Astrocyte (in vitro differentiated cells and primary cell): ENCODE measurements at regions not wholly inside any gene's neighbourhood (a gene's known extent, or its start where the extent isn't known, plus 50 kb on each side); places are given as distances from the start of the nearest gene placed in this dataset.

Experiments used
- DNase-seq: peaks from one replicate; pipeline ENCODE4 v3.0.0-alpha.2; 2010; ENCODE audit warnings: low read depth
- FAIRE-seq: peaks from 2 replicates; lab custom pipeline; 2011; peaks lifted over from hg19 to GRCh38; lab: Jason Lieb, UNC
- H2AFZ ChIP-seq: 2 replicates; pipeline ENCODE4 v1.6.0; 2012; ENCODE audit warnings: low read depth, low read length, inconsistent platforms
- H3K27ac ChIP-seq: 2 replicates; pipeline ENCODE4 v1.5.1; 2011; ENCODE audit warnings: low read depth, low read length, inconsistent platforms
- H3K27me3 ChIP-seq: 2 replicates; pipeline ENCODE4 v1.6.0; 2011; ENCODE audit warnings: low read length, inconsistent platforms; ENCODE audit not compliant: insufficient read depth
- H3K36me3 ChIP-seq: 2 replicates; pipeline ENCODE4 v1.5.1; 2011; ENCODE audit warnings: low read length, inconsistent platforms; ENCODE audit not compliant: insufficient read depth
- H3K4me1 ChIP-seq: 2 replicates; pipeline ENCODE4 v1.5.1; 2011; ENCODE audit warnings: low read length, inconsistent platforms; ENCODE audit not compliant: insufficient read depth
- H3K4me2 ChIP-seq: 2 replicates; pipeline ENCODE4 v1.6.0; 2012; ENCODE audit warnings: low read length, inconsistent platforms
- H3K4me3 ChIP-seq: 2 replicates; pipeline ENCODE4 v1.5.1; 2011; ENCODE audit warnings: low read depth, mild to moderate bottlenecking, low read length, inconsistent platforms; ENCODE audit not compliant: insufficient read depth
- H3K79me2 ChIP-seq: 2 replicates; pipeline ENCODE4 v1.6.0; 2012; ENCODE audit warnings: mild to moderate bottlenecking, low read length, inconsistent platforms; ENCODE audit not compliant: insufficient read depth
- H3K9ac ChIP-seq: 2 replicates; pipeline ENCODE4 v1.6.0; 2012; ENCODE audit warnings: mild to moderate bottlenecking, low read length, inconsistent platforms
- H3K9me3 ChIP-seq: 2 replicates; pipeline ENCODE4 v1.5.1; 2012; ENCODE audit warnings: low read depth, mild to moderate bottlenecking, low read length, inconsistent platforms; ENCODE audit not compliant: insufficient read depth
- H4K20me1 ChIP-seq: 2 replicates; pipeline ENCODE4 v1.6.0; 2012; ENCODE audit warnings: low read length, inconsistent platforms; ENCODE audit not compliant: insufficient read depth
- H3K27ac Mint-ChIP-seq: one replicate; pipeline ENCODE4 v1.8.0; 2021; ENCODE audit warnings: mild to moderate bottlenecking, mixed read lengths; ENCODE audit not compliant: unreplicated experiment
- H3K27me3 Mint-ChIP-seq: one replicate; pipeline ENCODE4 v1.8.0; 2021; ENCODE audit warnings: low read depth, mixed read lengths; ENCODE audit not compliant: unreplicated experiment
- H3K36me3 Mint-ChIP-seq: one replicate; pipeline ENCODE4 v1.8.0; 2021; ENCODE audit warnings: low read depth, mixed read lengths; ENCODE audit not compliant: unreplicated experiment
- H3K4me1 Mint-ChIP-seq: one replicate; pipeline ENCODE4 v1.8.0; 2021; ENCODE audit warnings: low read depth, mixed read lengths; ENCODE audit not compliant: unreplicated experiment
- H3K4me3 Mint-ChIP-seq: one replicate; pipeline ENCODE4 v1.8.0; 2021; ENCODE audit warnings: mild to moderate bottlenecking, moderate library complexity, mixed read lengths; ENCODE audit not compliant: unreplicated experiment
- H3K9me3 Mint-ChIP-seq: one replicate; pipeline ENCODE4 v1.8.0; 2021; ENCODE audit warnings: mild to moderate bottlenecking, mixed read lengths; ENCODE audit not compliant: unreplicated experiment
- CTCF ChIP-seq: IDR thresholded peaks from 2 replicates; pipeline ENCODE4 v1.5.1; 2011; ENCODE audit warnings: low read depth, mild to moderate bottlenecking, inconsistent platforms, low read length, moderate library complexity; ENCODE audit not compliant: insufficient read depth
- EZH2 ChIP-seq: IDR thresholded peaks from 2 replicates; pipeline ENCODE4 v1.6.1; 2012; ENCODE audit warnings: mild to moderate bottlenecking, low read length, inconsistent platforms; ENCODE audit not compliant: insufficient read depth

GRCh38 chr6:106903299-106903698 is 71.2 kb downstream of the CD24 start:
- Histone ChIP-seq H3K4me1 (no peaks in the 10 kb centered on the region), H4K20me1 (no peaks in the 10 kb centered on the region), H3K79me2 (no peaks in the 10 kb centered on the region), H3K4me3 (no peak overlapping the region), H3K36me3 (no peaks in the 10 kb centered on the region), H3K4me2 (no peak overlapping the region), H3K27me3 (no peaks in the 10 kb centered on the region), H3K9ac (no peak overlapping the region), H2AFZ (no peak overlapping the region), H3K9me3 (no peaks in the 10 kb centered on the region), H3K27ac (no peak overlapping the region)
- FAIRE-seq (no peak), DNase-seq (no peak)
- Mint-ChIP-seq H3K9me3 (peaks cover 16% of the 10 kb centered on the region), H3K36me3 (no peaks in the 10 kb centered on the region), H3K27me3 (peaks cover 2% of the 10 kb centered on the region), H3K4me1 (no peaks in the 10 kb centered on the region), H3K27ac (no peak overlapping the region), H3K4me3 (no peak overlapping the region)
- TF ChIP-seq EZH2 (no peak), CTCF (no peak)

GRCh38 chr6:106901062-106901461 is 73.5 kb downstream of the CD24 start:
- no peak for FAIRE-seq
- Histone ChIP-seq H3K27ac (no peak overlapping the region), H3K79me2 (no peaks in the 10 kb centered on the region), H3K4me1 (no peaks in the 10 kb centered on the region), H3K9ac (no peak overlapping the region), H3K4me2 (no peak overlapping the region), H3K9me3 (no peaks in the 10 kb centered on the region), H4K20me1 (no peaks in the 10 kb centered on the region), H3K4me3 (no peak overlapping the region), H3K27me3 (no peaks in the 10 kb centered on the region), H3K36me3 (no peaks in the 10 kb centered on the region), H2AFZ (no peak overlapping the region)
- no peaks in the 10 kb centered on the region for H3K4me1 Mint-ChIP-seq
- no peaks in the 10 kb centered on the region for H3K36me3 Mint-ChIP-seq
- DNase-seq, result no peak
- H3K27ac Mint-ChIP-seq, result no peak overlapping the region
- H3K9me3 Mint-ChIP-seq, result peaks cover 16% of the 10 kb centered on the region
- H3K4me3 Mint-ChIP-seq, result no peak overlapping the region
- peaks cover 2% of the 10 kb centered on the region for H3K27me3 Mint-ChIP-seq
- TF ChIP-seq CTCF (no peak), EZH2 (no peak)

- no peak overlapping the region for H3K27ac Mint-ChIP-seq
- H3K27ac ChIP-seq, result no peak overlapping the region
- peaks cover 16% of the 10 kb centered on the region for H3K9me3 Mint-ChIP-seq
Measured at GRCh38 chr6:106899697-106900096, 74.8 kb downstream of the CD24 start.

More at GRCh38 chr6:106899697-106900096, 74.8 kb downstream of the CD24 start:
- no peak overlapping the region for H3K4me3 Mint-ChIP-seq
- no peaks in the 10 kb centered on the region for H3K9me3 ChIP-seq
- H3K4me1 ChIP-seq, result no peaks in the 10 kb centered on the region
- no peaks in the 10 kb centered on the region for H3K36me3 Mint-ChIP-seq
- H3K9ac ChIP-seq, result no peak overlapping the region
- FAIRE-seq, result no peak
- no peaks in the 10 kb centered on the region for H3K4me1 Mint-ChIP-seq
- H4K20me1 ChIP-seq, result no peaks in the 10 kb centered on the region
- no peak overlapping the region for H2AFZ ChIP-seq
- H3K79me2 ChIP-seq, result no peaks in the 10 kb centered on the region
- no peak overlapping the region for H3K4me3 ChIP-seq
- peaks cover 2% of the 10 kb centered on the region for H3K27me3 Mint-ChIP-seq
- no peaks in the 10 kb centered on the region for H3K36me3 ChIP-seq
- no peak for DNase-seq
- no peaks in the 10 kb centered on the region for H3K27me3 ChIP-seq
- TF ChIP-seq CTCF (no peak), EZH2 (no peak)
- no peak overlapping the region for H3K4me2 ChIP-seq
